Transverse colon (tissue), 4 donors: ENCODE measurements at regions not wholly inside any gene's neighbourhood (a gene's known extent, or its start where the extent isn't known, plus 50 kb on each side); places are given as distances from the start of the nearest gene placed in this dataset.

ENCODE experiments used
- DNase-seq: peaks from one replicate; pipeline ENCODE4 v3.0.0-alpha.2; 2019
- H3K27ac ChIP-seq, 4 donors: fragments of 200-600 bp; sonication (generic); 2 replicates each; pipeline ENCODE4 v1.5.1; 2016 to 2018; ENCODE audit warnings: inconsistent platforms in 4 of 4
- H3K27me3 ChIP-seq: fragments of 200-600 bp; sonication (generic); 2 replicates; pipeline ENCODE4 v1.5.1; 2017; ENCODE audit warnings: inconsistent platforms
- H3K36me3 ChIP-seq, 4 donors: fragments of 200-600 bp; sonication (generic); 2 replicates each; pipeline ENCODE4 v1.5.1; 2017 to 2019; ENCODE audit warnings: inconsistent platforms in 4 of 4
- H3K4me1 ChIP-seq, 4 donors: fragments of 200-600 bp; sonication (generic); 2 replicates each; pipeline ENCODE4 v1.5.1; 2017 to 2020; ENCODE audit warnings: inconsistent platforms in 4 of 4
- H3K4me3 ChIP-seq, 4 donors: fragments of 200-600 bp; sonication (generic); 1 replicate in 1 of 4; 2 replicates in 3 of 4; pipeline versions ENCODE4 v1.5.1 to v1.6.1; 2017 to 2019; ENCODE audit warnings: inconsistent platforms in 4 of 4
- H3K9me3 ChIP-seq, 2 donors: fragments of 200-600 bp; sonication (generic); 2 replicates each; pipeline ENCODE4 v1.5.1; 2017 to 2019; ENCODE audit warnings: inconsistent platforms in 2 of 2
- EP300 ChIP-seq: sonication (generic); formaldehyde crosslinking; IDR thresholded peaks from one replicate; pipeline ENCODE4 v1.6.1; 2017; ENCODE audit warnings: antibody characterized with exemption, low read depth
- POLR2A ChIP-seq: fragments of 450-650 bp; IDR thresholded peaks from one replicate; pipeline ENCODE4 v1.6.1; 2016; ENCODE audit warnings: antibody characterized with exemption, mild to moderate bottlenecking, moderate library complexity
- POLR2AphosphoS5 ChIP-seq, 3 donors: sonication (generic); formaldehyde crosslinking; IDR thresholded peaks; one replicate each; pipeline ENCODE4 v1.6.1; 2016; ENCODE audit warnings: antibody characterized with exemption in 3 of 3
- WGBS, 2 donors: methylation state at CpG; one replicate each; pipeline ENCODE4 v1.1.5; 2018; ENCODE audit warnings: low coverage in 1 of 2; 5-methylcytosine and 5-hydroxymethylcytosine counted together
- in situ Hi-C, 4 donors: fragments of 200-750 bp; cut with MboI; loops; one replicate each; pipeline versions ENCODE4 v1.15.0 to v1.15.1; 2017; ENCODE audit warnings: low sequenced_read_pairs in 3 of 4, low pct_ligation_motif_present in 1 of 4, low pct_unique_long_range_greater_than_20kb in 1 of 4
- intact Hi-C: fragments of 100-400 bp; cut with DNase I; formaldehyde crosslinking; loops from one replicate; pipeline ENCODE4 v1.15.1; 2023; ENCODE audit warnings: low total_unique reads
- small RNA-seq, 4 donors: library from RNA; depleted of rRNA; stranded (forward); fragments of <200 nt; gene quantifications; one replicate each; pipeline ENCODE3, GENCODE V24; 2016
- TF ChIP-seq, protein P1 (sequence below), 5 experiments: fragments of 200-600 bp in 3 of 5; fragments of 450-650 bp in 2 of 5; sonication (generic) in 3 of 5; IDR thresholded peaks; 1 replicate in 2 of 5; 2 replicates in 3 of 5; pipeline ENCODE4 v1.5.1; 2016 to 2017; ENCODE audit warnings: antibody characterized with exemption in 5 of 5, inconsistent platforms in 3 of 5, mild to moderate bottlenecking in 2 of 5, moderate library complexity in 1 of 5

DNA sequence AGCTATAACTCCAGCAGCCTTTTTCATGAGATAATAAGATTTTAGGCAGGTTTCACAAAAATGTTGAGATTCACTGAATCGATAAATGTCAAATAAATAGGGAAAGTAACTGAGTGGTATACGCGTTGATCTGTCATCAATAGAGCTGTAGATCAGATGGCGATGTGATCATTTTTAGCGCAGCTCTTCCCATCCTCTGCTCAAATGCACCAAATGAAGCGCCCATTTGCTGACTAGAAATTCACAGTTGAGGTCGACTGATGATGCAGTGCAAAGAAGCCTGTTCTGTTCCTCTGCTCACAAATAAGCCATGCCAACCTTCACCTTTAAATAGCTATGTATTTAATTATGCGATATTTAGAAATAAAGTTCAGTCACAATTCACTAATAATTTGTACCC is 693.5 kb downstream of the ARHGAP15 start:
- 96 to 97% methylated on average over 8 of the region's 8 CpGs for WGBS, 2 donors
- no peaks in the 10 kb centered on the region for H3K27me3 ChIP-seq
- no peak overlapping the region for H3K27ac ChIP-seq
- in situ Hi-C loops (no loop called here), intact Hi-C loops (no loop called here)
- TF ChIP-seq EP300 (no peak), POLR2AphosphoS5 (IDR thresholded peaks at IDR 0.05) (no peak), POLR2A (no peak)
- TF ChIP-seq, protein P1, sequence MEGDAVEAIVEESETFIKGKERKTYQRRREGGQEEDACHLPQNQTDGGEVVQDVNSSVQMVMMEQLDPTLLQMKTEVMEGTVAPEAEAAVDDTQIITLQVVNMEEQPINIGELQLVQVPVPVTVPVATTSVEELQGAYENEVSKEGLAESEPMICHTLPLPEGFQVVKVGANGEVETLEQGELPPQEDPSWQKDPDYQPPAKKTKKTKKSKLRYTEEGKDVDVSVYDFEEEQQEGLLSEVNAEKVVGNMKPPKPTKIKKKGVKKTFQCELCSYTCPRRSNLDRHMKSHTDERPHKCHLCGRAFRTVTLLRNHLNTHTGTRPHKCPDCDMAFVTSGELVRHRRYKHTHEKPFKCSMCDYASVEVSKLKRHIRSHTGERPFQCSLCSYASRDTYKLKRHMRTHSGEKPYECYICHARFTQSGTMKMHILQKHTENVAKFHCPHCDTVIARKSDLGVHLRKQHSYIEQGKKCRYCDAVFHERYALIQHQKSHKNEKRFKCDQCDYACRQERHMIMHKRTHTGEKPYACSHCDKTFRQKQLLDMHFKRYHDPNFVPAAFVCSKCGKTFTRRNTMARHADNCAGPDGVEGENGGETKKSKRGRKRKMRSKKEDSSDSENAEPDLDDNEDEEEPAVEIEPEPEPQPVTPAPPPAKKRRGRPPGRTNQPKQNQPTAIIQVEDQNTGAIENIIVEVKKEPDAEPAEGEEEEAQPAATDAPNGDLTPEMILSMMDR (IDR thresholded peaks at IDR 0.05) = no peak
- H3K4me3 ChIP-seq = no peak overlapping the region
- no peaks in the 10 kb centered on the region for H3K9me3 ChIP-seq
- H3K4me1 ChIP-seq = no peaks in the 10 kb centered on the region
- no peak for DNase-seq
- H3K36me3 ChIP-seq = no peaks in the 10 kb centered on the region

DNA sequence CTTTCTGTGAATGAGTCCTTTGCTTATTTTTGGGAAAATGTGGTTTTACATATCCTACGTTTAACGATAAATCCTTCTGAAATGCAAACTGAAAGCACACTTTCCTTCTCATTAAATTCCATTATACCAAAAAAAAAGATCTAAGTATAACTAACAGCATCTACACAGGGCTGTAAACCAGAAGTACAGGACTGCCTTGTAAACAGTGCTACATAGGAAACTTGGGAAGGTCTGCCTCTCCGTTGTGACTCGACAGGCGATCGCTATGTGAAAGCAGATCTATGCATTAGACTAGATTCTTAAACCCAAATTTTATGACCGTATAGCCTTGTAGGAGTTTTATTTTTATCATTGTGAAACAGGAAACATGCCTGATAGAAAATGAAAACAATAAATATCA is 690.5 kb downstream of the ARHGAP15 start:
- no peaks in the 10 kb centered on the region for H3K4me1 ChIP-seq
- no peak overlapping the region for H3K4me3 ChIP-seq
- no peaks in the 10 kb centered on the region for H3K27me3 ChIP-seq
- TF ChIP-seq POLR2AphosphoS5 (IDR thresholded peaks at IDR 0.05) (no peak), EP300 (no peak), POLR2A (no peak)
- TF ChIP-seq, protein P1 (IDR thresholded peaks at IDR 0.05) = no peak
- no peaks in the 10 kb centered on the region for H3K9me3 ChIP-seq
- H3K27ac ChIP-seq = no peak overlapping the region
- DNase-seq = no peak
- WGBS, 2 donors = 87 to 89% methylated on average over 5 to 7 of the region's 7 CpGs
- no peaks in the 10 kb centered on the region for H3K36me3 ChIP-seq
- intact Hi-C loops (no loop called here), in situ Hi-C loops (no loop called here)

- H3K4me1 ChIP-seq = no peaks in the 10 kb centered on the region
- no peak for DNase-seq
- H3K4me3 ChIP-seq = no peak overlapping the region
- intact Hi-C loops (no loop called here), in situ Hi-C loops (no loop called here)
- no peak overlapping the region for H3K27ac ChIP-seq
- TF ChIP-seq, protein P1 (IDR thresholded peaks at IDR 0.05) = no peak
- TF ChIP-seq POLR2AphosphoS5 (IDR thresholded peaks at IDR 0.05) = no peak
- no peak for TF ChIP-seq POLR2A
- no peak for TF ChIP-seq EP300
- no peaks in the 10 kb centered on the region for H3K36me3 ChIP-seq
- no peaks in the 10 kb centered on the region for H3K9me3 ChIP-seq
- no peaks in the 10 kb centered on the region for H3K27me3 ChIP-seq
- 25% methylated on average over 1 of the region's 1 CpG; no CpG with 5 or more reads in 1 of the 2 donors for WGBS, 2 donors
Observed at GRCh38 chr2:143819190-143819735, 690.0 kb downstream of the ARHGAP15 start.

Small RNAs in the stretch of these regions (small RNA-seq; reads per million reads assigned to genes)
- gene RF00019 = 0 reads per million in 4 donors
